GM19467 (cell line): ENCODE measurements at regions not wholly inside any gene's neighbourhood (a gene's known extent, or its start where the extent isn't known, plus 50 kb on each side); places are given as distances from the start of the nearest gene placed in this dataset.
A peak's percentile ranks its signal among the peaks of the same experiment; 100 is the strongest.

Experiments used
- ATAC-seq: cut with Tn5 transposase; IDR thresholded peaks from one replicate; pipeline ENCODE4 v1.9.1; 2021; ENCODE audit warnings: mild to moderate bottlenecking, moderate library complexity; ENCODE audit not compliant: unreplicated experiment

DNA sequence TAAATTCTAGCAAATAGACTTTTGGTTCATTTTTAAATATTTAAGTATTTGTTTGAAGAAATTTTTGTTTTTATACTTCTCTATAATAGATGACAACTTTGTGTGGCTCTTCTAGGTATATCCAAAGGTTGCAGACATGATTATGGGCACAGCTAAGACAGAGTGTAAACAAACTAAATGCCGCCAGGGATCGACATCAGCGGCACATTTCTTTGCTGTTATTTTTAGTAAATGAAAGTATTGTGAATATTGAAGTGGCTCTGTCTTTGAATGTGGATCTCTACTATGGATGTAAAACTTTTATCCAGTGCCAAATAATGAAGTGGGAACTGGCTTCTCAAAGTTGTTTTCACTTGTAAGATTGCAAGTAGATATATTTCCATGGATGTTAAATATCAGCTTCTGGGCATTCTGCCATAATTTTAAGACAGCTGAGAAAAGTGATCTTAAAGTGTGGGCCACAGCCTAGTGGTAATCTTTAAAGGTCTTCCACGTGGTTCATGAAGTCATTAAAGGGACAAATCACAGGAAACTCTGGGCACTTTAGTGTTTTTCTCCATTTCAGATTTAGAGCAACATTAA, 589.9 kb downstream of the ZNF608 start:
- no peak for ATAC-seq

DNA sequence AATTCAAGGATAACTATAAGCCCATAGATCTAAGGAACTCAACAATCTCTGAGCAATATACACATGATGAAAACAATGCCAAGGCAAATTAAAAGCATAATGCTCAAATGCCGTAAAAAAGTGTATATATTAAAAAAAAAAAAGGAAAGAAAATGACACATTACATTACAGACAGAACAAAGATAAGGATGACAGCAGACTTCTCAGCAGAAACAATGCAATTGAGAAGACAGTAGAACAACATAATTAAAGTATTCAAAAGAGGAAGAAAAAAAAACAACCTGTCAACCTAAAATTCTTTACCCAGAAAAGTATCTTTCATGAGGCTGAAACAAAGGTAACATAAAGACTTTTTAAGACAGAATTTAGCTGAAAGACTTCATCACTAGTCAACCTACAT, 591.7 kb downstream of the ZNF608 start:
- ATAC-seq: no peak

DNA sequence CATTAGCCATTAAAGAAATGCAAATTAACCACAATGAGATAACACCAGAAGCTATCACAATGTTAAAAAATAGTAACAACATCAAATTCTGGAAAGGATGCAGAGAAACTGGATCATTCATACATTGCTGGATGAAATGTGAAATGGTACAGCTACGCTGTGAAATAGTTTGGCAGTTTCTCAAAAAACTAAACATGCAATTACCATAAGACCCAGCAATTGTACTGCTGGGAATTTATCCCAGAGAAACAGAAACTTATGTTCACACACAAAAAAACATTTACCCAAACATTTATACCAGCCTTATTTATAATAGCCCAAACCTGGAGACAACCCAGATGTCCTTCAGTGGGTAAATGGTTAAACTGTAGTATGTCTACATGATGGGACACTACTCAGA, 592.9 kb downstream of the ZNF608 start:
- ATAC-seq: no peak

GRCh38 chr5:124148574-124148973, 597.9 kb downstream of the ZNF608 start:
- ATAC-seq: no peak

- no peak for ATAC-seq
These were observed 606.4 kb downstream of the ZNF608 start for GRCh38 chr5:124140060-124140459.

- ATAC-seq: no peak
These were observed 607.0 kb downstream of the ZNF608 start for GRCh38 chr5:124139477-124139876.

- ATAC-seq: no peak
These were observed 609.8 kb downstream of the ZNF608 start for GRCh38 chr5:124136609-124137008.

GRCh38 chr5:124134941-124135340, 611.5 kb downstream of the ZNF608 start:
- ATAC-seq: no peak

GRCh38 chr5:124133406-124133805, 613.0 kb downstream of the ZNF608 start:
- no peak for ATAC-seq

DNA sequence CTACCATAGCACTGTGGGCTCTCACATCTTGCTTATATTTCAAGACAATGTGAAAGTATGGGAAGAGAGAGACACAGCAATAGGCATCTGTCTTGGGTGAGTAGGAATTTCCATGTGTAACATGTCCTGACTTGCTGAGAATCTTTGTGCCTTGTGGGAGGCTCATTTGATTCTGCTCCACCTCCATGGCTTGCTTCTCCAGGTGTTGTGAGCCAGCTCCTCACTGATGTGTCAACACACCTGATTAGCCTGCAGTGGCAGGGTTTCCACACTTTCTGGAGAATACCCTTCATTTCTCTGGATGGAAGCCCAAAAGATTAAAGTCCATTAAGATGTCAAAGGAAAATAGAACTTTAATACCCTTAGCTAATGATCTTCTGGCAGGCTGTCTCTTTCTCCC, 613.6 kb downstream of the ZNF608 start:
- ATAC-seq: no peak

GRCh38 chr5:124131466-124131865, 615.0 kb downstream of the ZNF608 start:
- no peak for ATAC-seq

GRCh38 chr5:124130816-124131215, 615.6 kb downstream of the ZNF608 start:
- no peak for ATAC-seq

- ATAC-seq: no peak
These were observed 616.9 kb downstream of the CSNK1G3 start for GRCh38 chr5:124128867-124129266.

DNA sequence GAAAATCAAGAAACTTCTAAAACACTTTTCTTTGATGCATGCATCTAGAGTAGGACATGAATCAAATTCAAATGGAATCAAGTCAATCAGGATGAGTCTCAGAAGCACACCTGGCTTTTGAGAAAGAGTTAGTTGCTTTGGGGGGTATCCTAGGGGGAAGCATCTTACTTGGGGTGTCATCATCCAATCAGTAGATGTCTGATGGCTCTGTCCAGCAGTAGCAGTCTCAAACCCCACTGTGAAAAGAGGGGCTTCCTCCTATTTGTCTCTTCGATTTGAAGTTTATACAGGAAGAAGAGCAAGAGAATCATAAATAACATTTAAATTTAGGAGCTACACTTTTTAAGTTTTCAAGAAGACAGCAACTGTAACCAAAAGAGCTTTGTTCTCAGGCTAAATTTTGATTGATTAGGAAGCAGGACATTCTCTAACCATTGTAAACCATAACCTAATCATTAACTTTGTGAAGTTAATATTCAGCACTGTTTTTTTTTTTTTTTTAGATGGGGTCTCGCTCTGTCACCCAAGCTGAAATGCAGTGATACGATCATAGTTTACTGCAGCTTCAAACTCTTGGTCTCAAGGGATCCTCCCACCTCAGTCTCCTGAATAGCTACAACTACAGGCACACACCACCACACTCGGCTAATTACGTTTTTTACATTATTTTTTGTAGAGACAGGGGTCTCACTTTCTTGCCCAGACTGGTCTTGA, 614.7 kb downstream of the CSNK1G3 start:
- ATAC-seq: peak; percentile 83

- ATAC-seq: no peak
These were observed 612.8 kb downstream of the CSNK1G3 start for GRCh38 chr5:124124711-124125229.

DNA sequence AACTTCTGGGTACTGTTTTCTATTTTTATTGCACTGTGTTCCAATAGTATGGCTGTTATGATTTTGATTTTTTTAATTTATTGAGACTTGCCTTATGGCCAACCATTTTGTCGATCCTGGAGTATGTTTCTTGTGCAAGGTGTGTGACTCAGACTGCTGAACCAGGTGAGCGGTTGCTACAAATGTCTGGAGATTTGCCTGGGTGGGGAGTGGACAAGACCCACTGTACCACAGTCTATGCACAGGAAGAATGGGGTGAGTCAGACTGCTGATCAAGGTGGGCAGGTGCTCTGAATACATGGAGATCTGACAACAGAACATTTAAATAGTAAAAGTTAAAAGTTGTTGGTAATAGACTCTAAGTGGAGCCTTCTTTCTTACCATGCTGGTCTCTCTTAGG, 609.2 kb downstream of the CSNK1G3 start:
- no peak for ATAC-seq

DNA sequence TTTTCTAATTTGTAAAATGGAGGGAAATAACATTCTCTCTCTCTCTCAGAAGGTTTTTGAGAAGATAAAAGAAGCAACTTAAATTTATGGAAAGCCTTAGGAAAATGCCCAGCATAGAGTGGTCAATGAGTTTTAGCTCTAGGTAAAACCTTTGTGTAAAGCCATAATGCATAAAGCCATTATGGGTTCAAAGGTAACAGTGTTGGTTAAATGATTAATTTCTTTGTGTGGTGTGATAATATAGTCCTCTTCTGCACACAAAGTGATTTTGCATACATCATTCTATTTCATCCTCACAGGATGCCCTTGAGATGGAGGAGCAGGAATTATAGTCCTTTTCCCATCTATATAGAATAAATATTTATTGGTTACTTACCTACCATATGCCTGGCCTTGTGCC, 602.9 kb downstream of the CSNK1G3 start:
- no peak for ATAC-seq

DNA sequence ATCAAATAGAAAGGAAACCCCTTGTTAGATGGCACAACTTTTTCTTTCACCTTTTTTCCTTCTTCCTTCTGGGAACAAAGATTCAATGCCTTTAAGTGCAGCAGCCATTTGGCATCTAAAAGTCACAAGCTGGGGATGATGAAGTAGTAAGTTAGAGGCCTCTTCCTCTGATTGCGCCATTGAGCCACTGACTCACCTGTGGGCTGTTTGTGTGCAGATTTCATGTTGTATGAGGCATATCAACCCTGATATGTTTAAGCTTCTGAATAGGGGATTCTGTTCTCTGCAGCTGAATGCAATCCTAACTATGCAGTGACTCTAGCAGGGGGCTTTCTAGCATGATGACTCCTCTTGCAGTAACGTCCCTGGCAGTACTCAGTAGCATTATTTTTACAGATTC, 599.9 kb downstream of the CSNK1G3 start:
- no peak for ATAC-seq

DNA sequence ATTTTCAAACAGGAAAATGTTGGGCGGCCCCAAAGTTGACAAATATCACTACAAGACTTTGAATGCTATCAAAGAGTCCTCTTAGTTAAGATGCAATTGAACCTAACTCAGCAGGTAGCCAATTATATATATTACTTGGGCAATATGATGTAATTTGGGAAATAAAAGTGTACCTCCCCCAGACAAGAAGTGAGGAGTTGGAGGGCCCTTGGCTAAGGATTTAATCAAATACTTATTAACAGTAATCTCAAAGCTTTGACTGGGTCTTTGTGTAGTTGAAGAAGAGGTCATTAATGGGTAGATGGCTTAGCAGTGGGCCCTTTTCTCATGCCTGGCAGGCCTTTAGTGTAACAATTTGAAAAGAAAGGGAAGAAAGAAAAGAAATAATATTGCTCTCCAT, 599.0 kb downstream of the CSNK1G3 start:
- ATAC-seq: no peak

- ATAC-seq: no peak
These were observed 593.3 kb downstream of the CSNK1G3 start for GRCh38 chr5:124105326-124105725.

- ATAC-seq: no peak
These were observed 592.8 kb downstream of the CSNK1G3 start for GRCh38 chr5:124104821-124105220.

DNA sequence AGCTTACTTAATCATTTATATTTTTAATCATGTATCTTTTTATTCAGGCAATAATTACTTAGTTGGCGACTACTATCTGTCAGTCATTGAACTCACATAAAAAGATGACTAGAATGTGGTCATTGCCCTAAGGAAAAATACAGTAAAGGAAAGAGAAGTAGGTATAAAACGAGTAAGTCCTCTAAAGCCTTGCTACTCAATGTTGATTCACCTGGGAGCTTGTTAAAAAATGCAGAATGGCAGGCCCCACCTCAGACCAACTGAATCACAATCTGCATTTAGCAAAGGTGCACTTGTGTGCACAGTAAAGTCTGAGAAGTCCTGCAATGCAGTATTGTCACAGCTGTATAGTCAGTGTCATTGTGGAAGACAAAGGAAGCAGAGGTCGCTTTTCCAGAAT, 592.4 kb downstream of the CSNK1G3 start:
- no peak for ATAC-seq

- no peak for ATAC-seq
These were observed 591.7 kb downstream of the CSNK1G3 start for GRCh38 chr5:124103671-124104070.
